NCI-H1092 (cell line): ENCODE measurements at regions not wholly inside any gene's neighbourhood (a gene's known extent, or its start where the extent isn't known, plus 50 kb on each side); places are given as distances from the start of the nearest gene placed in this dataset.

Experiments
- DNase-seq: peaks from one replicate; lab custom pipeline; 2025; lab: John Stamatoyannopoulos, UW

- no peak for DNase-seq
Measured at GRCh38 chr12:24081606-24082005, 132.1 kb upstream of the SOX5 start.

DNA sequence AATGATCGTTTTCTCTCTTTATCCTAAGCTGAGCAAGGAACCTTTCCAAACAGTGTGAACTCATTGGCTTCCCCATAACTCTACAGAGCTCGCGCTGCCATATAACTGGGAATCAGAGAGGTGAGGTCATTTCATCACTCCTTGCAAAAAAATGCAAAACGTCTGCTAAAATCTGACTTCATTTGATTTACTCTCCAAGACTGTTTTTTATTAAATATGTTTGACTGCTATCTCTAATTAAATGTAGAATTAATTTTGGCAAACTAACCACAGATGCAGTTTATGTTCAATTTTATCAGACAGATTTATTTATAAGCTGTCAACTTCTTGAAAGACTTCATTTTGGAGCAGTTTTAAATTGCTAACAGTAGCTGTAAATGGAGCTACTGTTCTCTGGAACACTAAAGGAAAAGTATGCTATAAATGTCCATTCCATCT lies 131.6 kb upstream of the SOX5 start:
- DNase-seq, result no peak

- DNase-seq, result no peak
Measured at GRCh38 chr12:24080465-24080864, 131.0 kb upstream of the SOX5 start.

- no peak for DNase-seq
Measured at GRCh38 chr12:24079083-24079482, 129.6 kb upstream of the SOX5 start.

DNA sequence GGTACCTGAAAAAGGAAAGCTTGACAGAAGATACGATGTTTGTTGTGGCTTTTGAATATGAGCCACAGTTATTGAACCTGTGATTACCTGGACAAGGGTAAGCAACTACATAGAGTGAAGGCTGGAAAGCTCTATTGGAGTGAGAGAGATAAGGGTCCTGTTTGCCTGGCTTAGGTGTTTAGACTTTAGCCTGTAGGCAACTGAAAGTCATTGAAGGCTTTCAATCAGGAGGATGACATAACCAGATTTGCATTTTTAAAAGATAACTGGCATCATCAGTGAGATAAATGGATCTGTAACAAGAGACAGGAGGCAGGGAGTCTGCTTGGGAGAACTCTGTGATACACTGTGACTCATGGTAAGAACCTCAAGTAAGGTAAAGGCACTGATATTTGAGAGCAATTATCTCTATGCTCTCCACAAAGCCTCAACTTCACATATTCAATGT lies 128.9 kb upstream of the SOX5 start:
- no peak for DNase-seq

DNA sequence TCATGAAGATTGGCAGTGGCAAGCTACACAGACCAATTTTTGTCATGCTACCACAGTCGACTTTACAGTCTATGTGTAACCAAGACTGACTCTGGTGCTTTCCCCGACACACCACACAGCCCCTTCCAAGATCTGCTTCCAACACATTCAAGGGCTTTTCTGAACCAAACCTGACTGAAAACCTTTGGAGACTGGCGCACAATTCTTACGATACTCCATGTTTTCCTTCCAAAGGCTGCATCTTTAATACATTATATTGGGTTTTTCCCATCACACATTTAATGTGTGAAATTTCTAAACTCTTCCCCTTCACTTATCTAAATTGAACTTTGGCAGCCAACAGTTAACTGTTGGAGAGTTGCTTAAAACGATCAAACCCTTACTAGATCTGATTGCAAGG lies 127.7 kb upstream of the SOX5 start:
- DNase-seq, result no peak

DNA sequence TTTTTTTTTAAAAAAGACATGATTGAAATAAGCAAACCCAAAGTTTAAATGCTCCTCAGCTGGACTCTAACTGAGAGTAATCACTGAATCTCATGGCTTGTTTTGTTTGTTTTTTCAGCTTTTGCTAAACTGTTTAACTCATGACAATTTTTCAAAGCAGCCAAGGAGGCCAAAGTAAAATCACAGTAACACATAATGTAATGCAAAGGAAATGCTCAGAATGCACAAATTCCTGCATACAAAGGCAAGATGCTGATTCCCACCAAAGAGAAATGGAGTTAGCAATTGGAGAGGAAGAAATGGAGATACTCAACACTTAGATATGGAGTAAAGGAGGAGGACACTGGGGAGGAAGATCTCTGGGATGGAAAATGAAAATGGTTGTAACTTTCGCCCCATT lies 126.2 kb upstream of the SOX5 start:
- no peak for DNase-seq

DNA sequence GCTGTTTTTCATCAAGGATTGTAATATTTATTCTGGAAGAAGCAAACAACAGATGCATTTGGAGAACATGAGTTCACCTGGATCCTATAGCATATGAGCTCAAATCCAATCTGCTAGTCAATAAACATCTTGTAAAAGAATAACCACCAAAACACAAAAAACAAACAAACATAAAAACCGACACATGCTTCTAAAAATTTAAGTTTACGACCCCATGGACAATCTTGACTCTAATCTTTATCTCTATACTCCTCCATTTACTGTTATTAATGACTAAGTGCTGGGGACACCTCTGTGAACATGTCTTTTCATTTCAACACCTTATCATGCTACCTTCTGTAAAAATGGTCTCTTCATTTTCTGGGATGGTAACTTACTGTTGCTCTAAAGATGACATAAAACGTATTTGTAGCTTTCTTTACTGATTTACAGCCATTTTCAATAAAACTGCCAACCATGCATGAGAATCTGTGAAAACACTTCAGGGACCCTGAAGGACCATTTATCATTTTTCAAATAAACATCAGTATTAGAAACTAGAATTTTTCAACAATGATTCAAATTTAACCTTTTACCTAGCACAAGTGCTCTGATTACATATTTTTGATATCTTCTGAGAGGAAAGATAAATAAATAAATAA lies 123.8 kb upstream of the SOX5 start:
- DNase-seq, result no peak

GRCh38 chr12:24072302-24072701 lies 122.8 kb upstream of the SOX5 start:
- no peak for DNase-seq

DNA sequence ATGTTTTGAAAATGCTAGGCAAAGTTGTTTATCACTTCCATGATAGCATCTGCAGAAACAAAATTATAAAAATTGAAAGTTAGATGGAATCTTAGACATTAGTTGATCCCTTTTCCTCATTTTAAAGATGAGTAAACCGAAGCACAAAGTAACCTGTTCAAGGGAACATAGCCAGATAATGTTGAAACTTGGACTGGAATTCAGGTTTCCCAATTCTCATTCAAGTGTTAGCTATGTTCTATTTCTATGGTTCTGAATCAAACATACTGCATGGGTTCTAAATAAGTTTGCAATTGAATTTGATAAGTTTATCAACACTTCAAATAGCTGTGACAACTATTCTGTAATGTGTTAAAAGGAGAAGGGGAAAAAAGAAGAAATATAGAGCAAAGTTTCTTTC lies 122.4 kb upstream of the SOX5 start:
- DNase-seq, result no peak

- peak; percentile 14 for DNase-seq
Measured at GRCh38 chr12:24069532-24070395, 120.3 kb upstream of the SOX5 start.

DNA sequence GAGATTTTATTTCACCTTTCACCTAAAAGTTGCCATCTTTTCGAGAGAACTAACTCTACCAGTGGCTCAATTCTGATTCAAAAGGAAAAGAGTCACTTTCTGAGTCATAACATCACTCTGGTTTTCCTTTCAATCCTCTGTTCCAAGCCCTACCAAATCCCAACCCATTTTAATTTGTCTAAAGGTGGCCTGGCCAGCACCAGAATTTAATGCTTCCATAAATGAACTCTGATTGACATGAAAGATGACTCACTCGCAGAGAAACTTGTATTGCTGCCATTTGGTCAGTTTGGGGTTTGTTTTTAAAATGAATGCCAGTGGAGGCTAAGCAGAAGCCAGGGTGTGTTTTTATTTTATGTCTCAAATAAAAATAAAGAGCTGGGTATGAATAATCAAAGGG lies 117.4 kb upstream of the SOX5 start:
- DNase-seq, result no peak

DNA sequence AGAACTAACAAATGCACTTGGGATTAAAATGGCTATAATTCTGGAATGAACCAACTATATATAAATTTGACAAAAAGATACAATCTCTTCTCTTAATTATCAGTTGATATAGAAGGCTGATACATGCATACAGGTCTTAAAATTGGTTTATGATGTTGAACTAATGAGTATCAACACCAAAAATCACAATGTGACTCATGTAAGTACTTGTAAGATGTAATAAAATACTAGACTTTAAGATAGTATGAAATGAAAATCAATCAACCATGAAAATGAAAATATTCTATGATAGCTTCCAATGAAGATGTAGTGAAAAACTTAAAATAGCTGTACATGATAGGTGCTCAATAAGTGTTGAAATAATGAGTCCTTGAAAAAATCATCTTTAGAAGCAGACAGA lies 116.6 kb upstream of the SOX5 start:
- no peak for DNase-seq

DNA sequence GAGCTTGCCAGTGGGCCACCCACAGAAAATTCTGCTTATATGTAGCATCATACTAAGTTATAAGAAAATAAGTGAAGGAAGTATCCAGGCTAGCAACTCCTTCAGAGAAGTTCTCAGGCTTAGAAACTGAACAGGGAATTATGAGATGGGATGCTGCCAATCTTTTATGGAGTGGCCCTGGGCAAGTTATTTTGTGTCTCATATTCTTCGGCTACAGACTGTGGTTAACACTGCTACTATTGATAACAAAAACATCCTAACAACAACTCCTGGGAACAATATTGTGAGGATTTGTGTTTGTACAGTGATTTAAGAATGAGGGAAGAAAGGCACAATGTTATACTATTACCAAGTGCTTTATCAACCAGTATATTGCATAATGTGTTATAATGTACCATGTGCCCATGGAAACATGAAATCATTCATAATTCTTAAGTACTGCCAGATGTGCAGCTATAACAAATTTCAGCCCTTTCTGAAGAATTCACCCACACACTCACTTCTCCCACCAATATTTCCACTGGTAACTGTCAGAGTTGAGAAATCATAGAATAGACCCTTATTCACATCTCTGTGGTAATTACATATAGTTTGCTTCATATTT lies 113.3 kb upstream of the SOX5 start:
- no peak for DNase-seq

DNA sequence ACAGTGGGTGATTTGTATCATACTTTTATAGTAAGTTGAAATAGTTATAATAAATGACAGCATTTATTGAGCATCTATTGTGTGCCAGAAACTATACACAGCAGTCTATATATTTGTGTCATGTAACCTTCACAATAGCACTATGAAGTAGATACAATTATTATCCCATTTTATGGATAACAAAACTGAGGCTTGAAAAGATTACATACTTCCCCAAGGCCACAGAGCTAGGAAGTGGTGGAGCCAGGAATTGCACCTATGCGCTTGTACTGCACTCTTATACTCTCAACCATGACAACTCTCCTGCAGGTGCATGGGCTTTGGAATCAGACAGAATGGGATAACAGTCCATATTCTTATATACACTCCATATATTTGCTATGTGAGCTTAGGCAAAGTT lies 110.6 kb upstream of the SOX5 start:
- no peak for DNase-seq

- DNase-seq, result no peak
Measured at GRCh38 chr12:24057920-24058476, 108.5 kb upstream of the SOX5 start.

DNA sequence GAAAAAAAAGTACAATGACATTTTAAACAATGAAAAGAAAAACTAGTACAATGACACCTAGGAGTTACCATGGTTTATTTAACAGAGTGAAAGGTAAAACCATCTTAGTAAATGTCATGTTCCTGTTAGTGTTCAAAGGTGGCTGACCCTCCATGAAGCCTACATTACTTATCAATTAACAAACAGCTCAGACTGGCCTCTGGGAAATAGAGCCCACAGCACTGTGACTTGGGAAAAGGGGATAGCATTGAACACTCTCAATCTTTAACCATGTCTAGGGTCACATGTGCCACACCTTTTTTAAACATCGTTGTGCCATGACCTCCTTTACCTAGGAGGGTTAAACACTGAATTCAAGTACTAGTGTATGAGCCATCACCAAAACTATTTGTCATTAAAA lies 106.3 kb upstream of the SOX5 start:
- DNase-seq, result no peak

GRCh38 chr12:24054416-24054815 lies 104.9 kb upstream of the SOX5 start:
- no peak for DNase-seq

GRCh38 chr12:24049728-24050127 lies 100.3 kb upstream of the SOX5 start:
- no peak for DNase-seq

GRCh38 chr12:24049101-24049500 lies 99.6 kb upstream of the SOX5 start:
- no peak for DNase-seq

DNA sequence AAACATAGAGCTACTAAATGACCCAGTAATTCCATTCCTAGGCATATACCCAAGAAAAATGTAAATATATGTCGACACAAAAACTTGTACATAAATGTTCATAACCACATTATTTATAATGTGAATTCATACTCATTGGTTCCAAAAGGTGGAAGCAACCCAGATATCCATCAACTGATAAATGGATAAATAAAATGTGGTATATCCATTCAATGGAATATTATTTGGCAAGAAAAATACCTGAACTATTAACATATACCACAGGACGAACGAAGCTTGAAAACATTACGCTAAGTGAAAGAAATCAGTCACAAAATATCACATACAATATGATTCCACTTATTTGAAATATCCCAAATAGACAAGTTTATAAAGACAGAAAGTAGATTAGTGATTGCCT lies 99.0 kb upstream of the SOX5 start:
- no peak for DNase-seq

DNA sequence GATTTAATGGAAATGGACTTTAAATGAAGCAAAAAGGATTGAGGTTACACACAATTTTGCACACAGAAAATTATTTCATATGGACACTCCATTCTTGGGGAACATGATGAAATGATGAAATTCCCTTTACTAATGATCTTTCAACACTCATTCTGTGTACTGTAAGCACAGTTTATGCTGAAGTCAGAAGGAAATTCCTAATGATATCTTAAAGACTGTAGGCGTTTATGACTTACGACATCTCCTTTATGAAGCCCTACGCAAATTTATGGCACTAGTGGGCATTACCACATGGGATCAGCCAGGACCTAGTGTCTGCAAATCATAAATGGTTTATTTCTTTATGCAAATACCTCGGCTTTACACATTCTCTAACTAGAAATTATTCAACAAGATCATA lies 97.9 kb upstream of the SOX5 start:
- no peak for DNase-seq

DNA sequence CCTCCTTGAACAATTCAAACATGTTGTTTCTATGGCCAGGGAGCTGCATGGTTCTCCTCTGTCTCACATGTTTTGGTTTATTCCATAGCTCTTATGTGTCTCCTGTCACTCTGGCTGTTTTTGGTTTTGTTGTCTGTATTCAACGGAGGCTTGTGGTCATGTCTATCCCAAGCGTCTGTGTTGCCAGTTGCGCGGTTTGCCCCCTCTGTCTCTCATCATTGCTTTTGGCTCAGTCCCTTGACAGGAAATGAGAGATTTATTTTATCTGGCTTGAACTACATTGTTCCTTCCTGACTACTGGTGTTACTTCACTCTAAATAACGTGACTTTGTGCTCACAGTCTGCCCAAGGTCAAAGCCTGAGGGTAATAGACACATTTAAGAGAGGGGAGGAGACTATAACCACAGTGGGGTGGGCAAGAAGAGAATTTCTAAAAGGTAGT lies 96.4 kb upstream of the SOX5 start:
- DNase-seq, result no peak
